Gastroesophageal sphincter (tissue), 4 donors: ENCODE measurements at regions not wholly inside any gene's neighbourhood (a gene's known extent, or its start where the extent isn't known, plus 50 kb on each side); places are given as distances from the start of the nearest gene placed in this dataset.

Experiments
- ATAC-seq: fragments of 150-250 bp; one replicate; pipeline ENCODE4 v1.9.1; 2016; ENCODE audit warnings: mild to moderate bottlenecking, moderate library complexity
- H3K27ac ChIP-seq, 4 donors: fragments of 200-600 bp; sonication (generic) in 3 of 4; 1 replicate in 3 of 4; 2 replicates in 1 of 4; pipeline ENCODE4 v1.5.1; 2016 to 2019
- H3K27me3 ChIP-seq: fragments of 200-600 bp; sonication (generic); one replicate; pipeline ENCODE4 v1.5.1; 2019
- H3K36me3 ChIP-seq, 2 donors: fragments of 200-600 bp; sonication (generic); one replicate each; pipeline ENCODE4 v1.5.1; 2019; ENCODE audit warnings: control low read depth in 1 of 2
- H3K4me1 ChIP-seq, 3 donors: fragments of 200-600 bp; sonication (generic); 1 replicate in 2 of 3; 2 replicates in 1 of 3; pipeline ENCODE4 v1.5.1; 2016 to 2019; ENCODE audit warnings: control low read depth in 2 of 3
- H3K4me3 ChIP-seq, 2 donors: fragments of 200-600 bp; sonication (generic); one replicate each; pipeline ENCODE4 v1.5.1; 2019; ENCODE audit warnings: mild to moderate bottlenecking in 1 of 2, moderate library complexity in 1 of 2
- H3K9me3 ChIP-seq, 3 donors: fragments of 200-600 bp; sonication (generic); one replicate each; pipeline ENCODE4 v1.5.1; 2017 to 2019; ENCODE audit warnings: control low read depth in 2 of 3
- EP300 ChIP-seq: sonication (generic); formaldehyde crosslinking; IDR thresholded peaks from one replicate; pipeline ENCODE4 v1.6.1; 2017; ENCODE audit warnings: antibody characterized with exemption, mild to moderate bottlenecking
- POLR2A ChIP-seq, 2 donors: fragments of 450-650 bp; IDR thresholded peaks; one replicate each; pipeline ENCODE4 v1.6.1; 2017; ENCODE audit warnings: antibody characterized with exemption in 2 of 2, mild to moderate bottlenecking in 2 of 2, moderate library complexity in 1 of 2
- POLR2AphosphoS5 ChIP-seq: sonication (generic); formaldehyde crosslinking; IDR thresholded peaks from one replicate; pipeline ENCODE4 v1.6.1; 2017; ENCODE audit warnings: antibody characterized with exemption
- whole genome bisulfite sequencing, 2 donors: methylation state at CpG; one replicate each; pipeline ENCODE4 v1.1.5; 2018; ENCODE audit warnings: low coverage in 1 of 2; 5-methylcytosine and 5-hydroxymethylcytosine counted together
- TF ChIP-seq, protein P1 (sequence below), 4 experiments: fragments of 200-600 bp in 2 of 4; fragments of 450-650 bp in 2 of 4; sonication (generic) in 1 of 4; IDR thresholded peaks; one replicate each; pipeline ENCODE4 v1.5.1; 2017 to 2019; ENCODE audit warnings: antibody characterized with exemption in 4 of 4, mild to moderate bottlenecking in 2 of 4, moderate library complexity in 2 of 4

DNA sequence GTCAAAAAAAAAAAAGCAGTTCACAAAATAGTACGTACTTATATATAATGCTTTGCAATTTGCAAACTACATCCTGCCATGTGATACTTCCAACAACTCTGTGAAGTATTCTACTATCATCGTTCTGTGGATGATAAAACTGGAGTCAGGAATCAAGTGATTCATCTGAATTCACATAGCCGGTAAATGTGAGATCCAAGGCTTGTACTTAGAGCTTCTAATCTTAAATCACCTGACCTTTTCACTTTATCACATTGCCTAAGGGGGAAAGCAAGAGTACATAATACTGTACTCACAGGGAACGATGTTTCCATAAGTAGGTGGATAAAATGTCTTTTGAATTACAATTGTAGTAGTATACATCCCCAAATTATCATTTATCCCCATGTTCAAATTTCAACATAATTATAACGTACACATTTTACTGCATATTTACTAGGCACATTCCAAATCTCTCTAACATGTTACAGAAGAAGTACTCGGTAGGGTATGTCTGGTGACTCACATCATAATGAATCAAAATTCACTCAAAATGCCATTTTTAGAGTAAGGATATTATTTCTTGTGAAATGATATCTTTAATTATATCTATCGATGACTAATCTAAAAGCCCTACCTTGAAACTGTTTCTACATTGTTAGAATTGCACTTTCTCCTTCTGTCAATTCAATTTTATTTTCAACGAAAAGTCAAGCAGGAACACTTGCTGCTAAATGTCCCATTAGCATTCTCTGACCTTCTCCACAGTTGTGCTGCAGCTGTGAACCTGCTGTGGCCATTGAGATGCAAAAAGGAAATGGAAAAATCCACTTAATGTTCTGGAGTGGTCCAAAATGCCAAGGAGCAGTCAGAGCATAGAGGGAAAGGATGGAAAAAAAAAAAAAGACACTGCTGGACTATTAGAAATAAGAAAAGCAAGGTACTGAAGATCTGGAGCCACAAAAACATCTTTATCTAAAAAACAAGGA lies 78.9 kb downstream of the OR2K2 start:
- ATAC-seq: no peak
- no peak overlapping the region for H3K27ac ChIP-seq
- H3K9me3 ChIP-seq: no peaks in the 10 kb centered on the region
- no peaks in the 10 kb centered on the region for H3K36me3 ChIP-seq
- H3K27me3 ChIP-seq: no peaks in the 10 kb centered on the region
- no peak overlapping the region for H3K4me3 ChIP-seq
- no peaks in the 10 kb centered on the region for H3K4me1 ChIP-seq
- WGBS, 2 donors: 78 to 80% methylated on average over 8 of the region's 8 CpGs
- TF ChIP-seq, protein P1, sequence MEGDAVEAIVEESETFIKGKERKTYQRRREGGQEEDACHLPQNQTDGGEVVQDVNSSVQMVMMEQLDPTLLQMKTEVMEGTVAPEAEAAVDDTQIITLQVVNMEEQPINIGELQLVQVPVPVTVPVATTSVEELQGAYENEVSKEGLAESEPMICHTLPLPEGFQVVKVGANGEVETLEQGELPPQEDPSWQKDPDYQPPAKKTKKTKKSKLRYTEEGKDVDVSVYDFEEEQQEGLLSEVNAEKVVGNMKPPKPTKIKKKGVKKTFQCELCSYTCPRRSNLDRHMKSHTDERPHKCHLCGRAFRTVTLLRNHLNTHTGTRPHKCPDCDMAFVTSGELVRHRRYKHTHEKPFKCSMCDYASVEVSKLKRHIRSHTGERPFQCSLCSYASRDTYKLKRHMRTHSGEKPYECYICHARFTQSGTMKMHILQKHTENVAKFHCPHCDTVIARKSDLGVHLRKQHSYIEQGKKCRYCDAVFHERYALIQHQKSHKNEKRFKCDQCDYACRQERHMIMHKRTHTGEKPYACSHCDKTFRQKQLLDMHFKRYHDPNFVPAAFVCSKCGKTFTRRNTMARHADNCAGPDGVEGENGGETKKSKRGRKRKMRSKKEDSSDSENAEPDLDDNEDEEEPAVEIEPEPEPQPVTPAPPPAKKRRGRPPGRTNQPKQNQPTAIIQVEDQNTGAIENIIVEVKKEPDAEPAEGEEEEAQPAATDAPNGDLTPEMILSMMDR (IDR thresholded peaks at IDR 0.05): no peak
- TF ChIP-seq EP300 (no peak), POLR2A (IDR thresholded peaks at IDR 0.05) (no peak), POLR2AphosphoS5 (no peak)

DNA sequence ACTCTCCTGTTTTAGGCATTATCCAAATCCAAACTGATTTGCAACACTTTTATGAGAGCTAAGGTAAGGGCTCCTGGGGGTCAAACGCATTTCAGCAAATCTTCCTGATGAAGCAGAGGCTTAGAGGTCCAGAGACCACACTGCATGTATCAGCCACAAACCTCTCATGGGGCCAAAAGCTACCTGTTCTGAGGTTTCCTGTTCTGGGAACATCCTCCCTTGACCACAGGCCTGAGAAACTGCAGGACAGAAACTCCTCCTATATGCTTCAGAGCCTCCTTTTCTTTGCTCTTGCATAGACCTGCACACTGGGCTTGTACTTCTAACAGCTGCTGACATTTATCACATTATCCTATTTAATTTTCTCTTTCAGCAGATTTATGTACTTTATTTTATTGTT lies 92.6 kb downstream of the OR2K2 start:
- no peak for ATAC-seq
- H3K9me3 ChIP-seq: no peaks in the 10 kb centered on the region
- no peaks in the 10 kb centered on the region for H3K27me3 ChIP-seq
- WGBS, 2 donors: 85 to 92% methylated on average over 1 of the region's 1 CpG
- no peaks in the 10 kb centered on the region for H3K4me1 ChIP-seq
- TF ChIP-seq EP300: no peak
- TF ChIP-seq, protein P1 (IDR thresholded peaks at IDR 0.05): no peak
- no peak for TF ChIP-seq POLR2A (IDR thresholded peaks at IDR 0.05)
- no peak for TF ChIP-seq POLR2AphosphoS5
- H3K4me3 ChIP-seq: no peak overlapping the region
- H3K27ac ChIP-seq: no peak overlapping the region
- H3K36me3 ChIP-seq: no peaks in the 10 kb centered on the region

DNA sequence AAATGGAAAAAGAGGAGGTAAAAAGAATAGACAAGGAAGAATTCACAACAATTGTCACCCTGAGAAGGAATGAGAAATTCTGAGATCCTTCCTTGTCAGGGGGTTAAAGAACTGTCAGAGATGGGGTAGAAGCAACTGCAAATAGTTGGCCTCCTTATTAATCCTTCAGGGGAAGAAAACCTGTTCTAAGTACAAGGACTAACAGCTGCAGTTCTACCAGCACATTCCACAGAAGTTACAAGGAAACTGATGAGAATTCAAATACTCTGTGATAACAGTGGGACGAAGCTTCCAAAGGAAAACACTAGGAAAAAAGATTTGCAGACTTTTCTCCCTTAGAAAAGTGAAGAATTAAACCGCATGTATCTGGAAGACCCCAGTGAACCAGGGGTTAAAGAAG lies 93.7 kb downstream of the OR2K2 start:
- Histone ChIP-seq H3K9me3 (no peaks in the 10 kb centered on the region), H3K4me3 (no peak overlapping the region), H3K27ac (no peak overlapping the region), H3K4me1 (no peaks in the 10 kb centered on the region), H3K27me3 (no peaks in the 10 kb centered on the region), H3K36me3 (no peaks in the 10 kb centered on the region)
- TF ChIP-seq EP300 (no peak), POLR2AphosphoS5 (no peak), POLR2A (IDR thresholded peaks at IDR 0.05) (no peak)
- TF ChIP-seq, protein P1 (IDR thresholded peaks at IDR 0.05): no peak
- WGBS, 2 donors: 14 to 34% methylated on average over 2 of the region's 2 CpGs
- no peak for ATAC-seq

DNA sequence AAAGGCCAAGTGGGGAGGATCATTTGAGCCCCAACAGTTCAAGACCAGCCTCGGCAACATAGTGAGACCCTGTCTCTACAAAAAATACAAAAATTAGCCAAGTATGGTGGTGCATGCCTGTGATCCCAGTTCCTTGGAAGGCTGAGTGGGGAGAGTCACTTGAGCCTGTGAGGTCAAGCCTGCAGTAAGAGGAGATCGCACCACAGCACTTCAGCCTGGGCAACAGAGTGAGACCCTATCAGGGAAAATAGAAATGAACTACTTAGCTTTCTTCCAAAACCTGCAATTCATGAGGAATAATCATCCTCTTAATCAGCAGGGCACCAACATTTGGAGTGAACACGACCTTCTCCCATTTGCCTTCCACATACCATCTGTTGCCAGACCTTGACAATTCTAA lies 96.1 kb downstream of the OR2K2 start:
- WGBS, 2 donors: 67 to 100% methylated on average over 1 of the region's 3 CpGs
- no peaks in the 10 kb centered on the region for H3K36me3 ChIP-seq

DNA sequence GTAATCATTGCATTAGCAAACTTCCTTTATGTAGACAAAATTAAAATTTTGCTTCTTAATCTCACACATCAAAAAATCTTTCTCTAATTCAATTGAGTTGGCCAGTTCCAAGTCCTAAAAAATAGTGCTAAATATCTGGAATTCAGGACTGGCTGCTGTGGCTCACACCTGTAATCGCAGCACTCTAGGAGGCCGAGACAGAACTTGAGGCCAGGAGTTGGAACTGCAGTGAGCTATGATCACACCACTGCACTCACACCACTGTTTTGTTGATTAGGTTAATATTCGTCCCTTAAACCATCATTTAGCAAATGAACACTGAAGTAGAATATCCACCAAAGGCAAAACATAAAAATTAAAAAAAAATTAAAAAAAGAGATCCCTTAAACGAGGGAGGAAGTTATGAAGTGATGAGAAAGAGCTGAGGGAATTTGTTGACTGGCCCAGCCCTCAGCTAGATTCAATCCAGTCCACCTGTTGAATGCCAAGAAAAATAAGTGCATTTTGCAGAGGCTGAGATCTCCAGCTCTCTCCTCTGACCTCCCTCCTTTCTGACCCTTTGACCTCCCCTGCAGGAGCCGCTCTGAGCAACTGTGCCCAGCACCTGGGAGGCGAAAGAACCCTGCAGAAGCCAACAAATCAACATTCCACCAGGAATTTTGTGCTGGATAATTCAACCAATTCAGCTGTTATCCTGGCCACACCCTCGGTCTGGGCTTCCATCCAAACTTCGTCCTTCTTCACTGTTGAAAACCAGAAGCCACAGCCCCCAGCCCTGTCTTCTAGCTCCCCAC lies 96.8 kb downstream of the OR2K2 start:
- WGBS, 2 donors: 29 to 44% methylated on average over 5 to 8 of the region's 8 CpGs
- Histone ChIP-seq H3K36me3 (no peaks in the 10 kb centered on the region), H3K27ac (no peak overlapping the region), H3K27me3 (no peaks in the 10 kb centered on the region), H3K4me1 (no peaks in the 10 kb centered on the region), H3K9me3 (no peaks in the 10 kb centered on the region), H3K4me3 (no peak overlapping the region)
- ATAC-seq: no peak
- TF ChIP-seq EP300 (no peak), POLR2AphosphoS5 (no peak), POLR2A (IDR thresholded peaks at IDR 0.05) (no peak)
- TF ChIP-seq, protein P1 (IDR thresholded peaks at IDR 0.05): no peak

More for the DNA sequence above, 96.1 kb downstream of the OR2K2 start:
- Histone ChIP-seq H3K4me3 (no peak overlapping the region), H3K4me1 (no peaks in the 10 kb centered on the region), H3K27me3 (no peaks in the 10 kb centered on the region), H3K9me3 (no peaks in the 10 kb centered on the region), H3K27ac (no peak overlapping the region)
- TF ChIP-seq EP300: no peak
- no peak for ATAC-seq
